Activated CD4-positive, alpha-beta T cell treated with anti-CD3 and anti-CD28 coated beads, Interleukin-2, amount 50 U/mL, for 48 hours (primary cell): ENCODE measurements at regions not wholly inside any gene's neighbourhood (a gene's known extent, or its start where the extent isn't known, plus 50 kb on each side); places are given as distances from the start of the nearest gene placed in this dataset.
"Not testable (repeated sequence)": the region's sequence is repeated elsewhere in the genome, so short reads cannot be mapped to it uniquely, and the experiment has no call there.

ENCODE experiments used
- DNase-seq, 2 experiments: peaks; one replicate each; pipeline ENCODE4 v3.0.0-alpha.2; 2020

- DNase-seq, result no peak
Measured at GRCh38 chrX:122835886-122836285, 348.2 kb upstream of the GRIA3 start.

GRCh38 chrX:122850326-122850725 lies 333.8 kb upstream of the GRIA3 start:
- no peak for DNase-seq

GRCh38 chrX:122856205-122856604 lies 327.9 kb upstream of the GRIA3 start:
- no peak for DNase-seq

- no peak for DNase-seq
Measured at GRCh38 chrX:122857734-122858133, 326.3 kb upstream of the GRIA3 start.

GRCh38 chrX:122863067-122863466 lies 321.0 kb upstream of the GRIA3 start:
- no peak for DNase-seq

GRCh38 chrX:122866532-122866931 lies 317.5 kb upstream of the GRIA3 start:
- no peak for DNase-seq

- no peak for DNase-seq
Measured at GRCh38 chrX:122868631-122869030, 315.4 kb upstream of the GRIA3 start.

- no peak for DNase-seq
Measured at GRCh38 chrX:122869171-122869570, 314.9 kb upstream of the GRIA3 start.

- no peak for DNase-seq
Measured at GRCh38 chrX:122878269-122878668, 305.8 kb upstream of the GRIA3 start.

GRCh38 chrX:122880952-122881351 lies 303.1 kb upstream of the GRIA3 start:
- no peak for DNase-seq

- no peak for DNase-seq
Measured at GRCh38 chrX:122890729-122891128, 293.3 kb upstream of the GRIA3 start.

GRCh38 chrX:122906726-122907125 lies 277.4 kb upstream of the GRIA3 start:
- no peak for DNase-seq

- no peak for DNase-seq
Measured at GRCh38 chrX:122907375-122907774, 276.7 kb upstream of the GRIA3 start.

- DNase-seq, result no peak
Measured at GRCh38 chrX:122910697-122911096, 273.4 kb upstream of the GRIA3 start.

- DNase-seq, result no peak
Measured at GRCh38 chrX:122913134-122913533, 270.9 kb upstream of the GRIA3 start.

GRCh38 chrX:122913764-122914163 lies 270.3 kb upstream of the GRIA3 start:
- DNase-seq, result no peak

- DNase-seq, result no peak
Measured at GRCh38 chrX:122914256-122914655, 269.8 kb upstream of the GRIA3 start.

GRCh38 chrX:122934131-122934530 lies 249.9 kb upstream of the GRIA3 start:
- no peak for DNase-seq

- DNase-seq, result no peak
Measured at GRCh38 chrX:122940199-122940598, 243.9 kb upstream of the GRIA3 start.

GRCh38 chrX:122941806-122942205 lies 242.3 kb upstream of the GRIA3 start:
- no peak for DNase-seq

GRCh38 chrX:122943918-122944317 lies 240.2 kb upstream of the GRIA3 start:
- no peak for DNase-seq

GRCh38 chrX:122945328-122945727 lies 238.8 kb upstream of the GRIA3 start:
- DNase-seq, result no peak

- no peak for DNase-seq
Measured at GRCh38 chrX:122972604-122973003, 211.5 kb upstream of the GRIA3 start.

GRCh38 chrX:122982521-122982920 lies 201.6 kb upstream of the GRIA3 start:
- no peak for DNase-seq

- not testable (repeated sequence) for DNase-seq
Measured at GRCh38 chrX:123002844-123003243, 181.2 kb upstream of the GRIA3 start.

GRCh38 chrX:123013141-123013540 lies 170.9 kb upstream of the GRIA3 start:
- no peak for DNase-seq
